ENCODE measurements at regions not wholly inside any gene's neighbourhood (a gene's known extent, or its start where the extent isn't known, plus 50 kb on each side); places are given as distances from the start of the nearest gene placed in this dataset.

- no peaks in the 10 kb centered on the region for H3K36me3 Mint-ChIP-seq
- WGBS (ENCODE audit: insufficient coverage): no CpG with 5 or more reads among the region's 2 CpGs
- Histone ChIP-seq H3K27me3 (ENCODE audit: control insufficient read depth in 2 of 2, insufficient read depth in 2 of 2, low read length in 2 of 2) (no peaks in the 10 kb centered on the region), H2AFZ (ENCODE audit: insufficient read depth, low read depth, low read length, poor library complexity, severe bottlenecking) (no peak overlapping the region), H3K27ac (ENCODE audit: low read depth in 1 of 2, low read length in 2 of 2) (no peak overlapping the region), H4K20me1 (ENCODE audit: insufficient read depth, low read length) (no peaks in the 10 kb centered on the region), H3K79me2 (ENCODE audit: insufficient read depth, low read length) (no peaks in the 10 kb centered on the region), H3K4me1 (ENCODE audit: control insufficient read depth in 1 of 2, insufficient read depth in 2 of 2, low read length in 2 of 2) (no peaks in the 10 kb centered on the region), H3K9ac (ENCODE audit: insufficient read depth, low read length, poor library complexity, severe bottlenecking) (no peak overlapping the region), H3K9me3 (replicated peaks in 1 of 2; ENCODE audit: control insufficient read depth in 1 of 2, insufficient read depth in 1 of 2, low read length in 2 of 2) (no peaks in the 10 kb centered on the region), H3K36me3 (replicated peaks in 1 of 2; ENCODE audit: control insufficient read depth in 1 of 2, insufficient read depth in 2 of 2, low read length in 2 of 2) (no peaks in the 10 kb centered on the region), H3K4me2 (replicated peaks; ENCODE audit: extremely low read depth, low read length, poor library complexity, severe bottlenecking) (no peak overlapping the region), H3K4me3 (replicated peaks in 1 of 3; ENCODE audit: low read depth in 2 of 3, low read length in 3 of 3) (no peak overlapping the region)
- H3K9me3 Mint-ChIP-seq: peaks cover 0 to 2% (median 0%) of the 10 kb centered on the region in 7 donors
- peaks cover 1 to 3% (median 3%) of the 10 kb centered on the region in 3 donors for H3K27me3 Mint-ChIP-seq (ENCODE audit: low read depth in 3 of 3)
- no peaks in the 10 kb centered on the region for H3K4me1 Mint-ChIP-seq
- H3K27ac Mint-ChIP-seq: no peak overlapping the region
- TF ChIP-seq CTCF (IDR thresholded peaks at IDR 0.05): no peak
- intact Hi-C loops (cut with micrococcal nuclease): no loop called here
- no peak for DNase-seq
- no peak overlapping the region for H3K4me3 Mint-ChIP-seq
Measured at GRCh38 chr18:22507055-22507454, 89.3 kb upstream of the CTAGE1 start.

- no peak for DNase-seq
- H3K9ac ChIP-seq (ENCODE audit: insufficient read depth, low read length, poor library complexity, severe bottlenecking): no peak overlapping the region
- H3K4me3 ChIP-seq (replicated peaks in 1 of 3; ENCODE audit: low read depth in 2 of 3, low read length in 3 of 3): no peak overlapping the region
- peaks cover 0 to 4% (median 0%) of the 10 kb centered on the region in 7 donors for H3K9me3 Mint-ChIP-seq
- no peak overlapping the region for H3K27ac ChIP-seq (ENCODE audit: low read depth in 1 of 2, low read length in 2 of 2)
- no peaks in the 10 kb centered on the region for H3K36me3 ChIP-seq (replicated peaks in 1 of 2; ENCODE audit: control insufficient read depth in 1 of 2, insufficient read depth in 2 of 2, low read length in 2 of 2)
- no peaks in the 10 kb centered on the region for H3K4me1 ChIP-seq (ENCODE audit: control insufficient read depth in 1 of 2, insufficient read depth in 2 of 2, low read length in 2 of 2)
- TF ChIP-seq CTCF (IDR thresholded peaks at IDR 0.05): no peak
- peaks cover 1 to 3% (median 1%) of the 10 kb centered on the region in 3 donors for H3K27me3 Mint-ChIP-seq (ENCODE audit: low read depth in 3 of 3)
- no peak overlapping the region for H2AFZ ChIP-seq (ENCODE audit: insufficient read depth, low read depth, low read length, poor library complexity, severe bottlenecking)
- peaks cover 0 to under 1% of the 10 kb centered on the region in 2 donors for H3K9me3 ChIP-seq (replicated peaks in 1 of 2; ENCODE audit: control insufficient read depth in 1 of 2, insufficient read depth in 1 of 2, low read length in 2 of 2)
- H3K4me3 Mint-ChIP-seq: no peak overlapping the region
- H3K4me1 Mint-ChIP-seq: no peaks in the 10 kb centered on the region
- intact Hi-C loops (cut with micrococcal nuclease): no loop called here
- no peaks in the 10 kb centered on the region for H3K27me3 ChIP-seq (ENCODE audit: control insufficient read depth in 2 of 2, insufficient read depth in 2 of 2, low read length in 2 of 2)
- no peak overlapping the region for H3K27ac Mint-ChIP-seq
- WGBS (ENCODE audit: insufficient coverage): no CpG with 5 or more reads among the region's 1 CpG
- H3K4me2 ChIP-seq (replicated peaks; ENCODE audit: extremely low read depth, low read length, poor library complexity, severe bottlenecking): no peak overlapping the region
- H3K79me2 ChIP-seq (ENCODE audit: insufficient read depth, low read length): no peaks in the 10 kb centered on the region
- no peaks in the 10 kb centered on the region for H3K36me3 Mint-ChIP-seq
- no peaks in the 10 kb centered on the region for H4K20me1 ChIP-seq (ENCODE audit: insufficient read depth, low read length)
Measured at GRCh38 chr18:22509423-22509822, 91.7 kb upstream of the CTAGE1 start.

All from CD14-positive monocyte (primary cell).